Activated naive CD4-positive, alpha-beta T cell treated with Interleukin-2 at 50 U/mL for 16 hours (primary cell): ENCODE measurements at regions not wholly inside any gene's neighbourhood (a gene's known extent, or its start where the extent isn't known, plus 50 kb on each side); places are given as distances from the start of the nearest gene placed in this dataset.

Experiments
- DNase-seq: peaks from one replicate; pipeline ENCODE4 v3.0.0-alpha.2; 2020

- no peak for DNase-seq
Observed at GRCh38 chr6:140871911-140872310, 1260.8 kb upstream of the GJE1 start.

DNA sequence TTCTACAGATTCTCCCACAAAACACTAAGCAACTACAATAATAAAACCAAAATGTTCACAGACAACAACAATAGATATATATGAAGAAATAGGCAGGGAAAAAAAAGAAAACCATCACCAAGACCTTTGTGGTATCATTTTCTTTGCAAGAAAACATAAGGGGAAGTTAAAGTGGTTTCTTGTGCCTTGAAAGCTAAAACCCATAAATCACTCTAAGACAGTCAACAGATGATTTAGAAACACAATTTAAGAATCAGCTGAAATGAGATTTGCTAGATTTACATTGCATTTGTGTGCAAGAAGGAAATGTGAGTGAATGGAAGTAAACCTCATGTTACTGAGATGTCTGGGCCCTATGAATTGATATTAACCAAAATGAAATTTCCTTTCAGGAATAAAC lies 1265.4 kb upstream of the GJE1 start:
- no peak for DNase-seq

GRCh38 chr6:140858381-140858971 lies 1274.2 kb upstream of the GJE1 start:
- no peak for DNase-seq

- no peak for DNase-seq
Observed at GRCh38 chr6:140857739-140858380, 1274.9 kb upstream of the GJE1 start.

- DNase-seq: no peak
Observed at GRCh38 chr6:140855520-140855919, 1277.2 kb upstream of the GJE1 start.

DNA sequence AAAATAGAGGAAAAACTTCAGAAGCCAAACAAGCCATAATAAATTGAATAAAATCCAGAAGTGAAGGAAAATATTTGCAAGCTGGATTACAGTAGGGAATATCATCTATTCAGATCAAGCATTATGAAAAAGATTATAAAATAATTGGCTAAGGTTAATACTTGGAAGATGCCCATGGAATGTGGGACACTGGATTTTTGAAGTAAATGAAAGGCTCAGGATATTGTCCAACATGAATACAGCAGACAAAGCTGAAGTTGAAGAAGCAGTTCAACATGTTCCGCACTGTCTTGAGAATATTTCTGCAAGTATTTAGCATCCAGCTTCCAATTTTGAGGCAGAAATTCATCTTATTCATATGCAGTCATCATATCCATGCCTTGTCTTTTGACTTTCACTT lies 1278.4 kb upstream of the GJE1 start:
- no peak for DNase-seq

DNA sequence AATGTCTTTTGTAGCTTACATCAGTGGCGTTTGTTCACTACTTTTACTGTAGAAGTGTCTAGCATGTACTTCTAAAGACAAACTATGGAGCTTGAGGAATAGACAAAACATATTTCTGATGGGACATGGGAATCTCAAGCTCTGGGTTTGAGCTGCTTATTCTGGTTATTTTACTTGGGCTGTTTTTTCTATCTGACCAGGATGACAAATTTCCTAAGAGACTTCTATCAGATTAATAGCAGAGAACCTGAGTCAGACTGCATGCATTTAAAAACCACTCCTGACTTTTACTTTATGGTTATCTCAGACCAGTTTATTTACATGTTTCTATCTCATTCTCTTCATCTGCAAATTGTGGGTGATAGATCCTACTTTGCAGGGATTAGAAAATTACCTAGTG lies 1282.3 kb upstream of the GJE1 start:
- no peak for DNase-seq

GRCh38 chr6:140849456-140849855 lies 1283.3 kb upstream of the GJE1 start:
- DNase-seq: no peak

GRCh38 chr6:140847262-140847645 lies 1285.5 kb upstream of the GJE1 start:
- no peak for DNase-seq

DNA sequence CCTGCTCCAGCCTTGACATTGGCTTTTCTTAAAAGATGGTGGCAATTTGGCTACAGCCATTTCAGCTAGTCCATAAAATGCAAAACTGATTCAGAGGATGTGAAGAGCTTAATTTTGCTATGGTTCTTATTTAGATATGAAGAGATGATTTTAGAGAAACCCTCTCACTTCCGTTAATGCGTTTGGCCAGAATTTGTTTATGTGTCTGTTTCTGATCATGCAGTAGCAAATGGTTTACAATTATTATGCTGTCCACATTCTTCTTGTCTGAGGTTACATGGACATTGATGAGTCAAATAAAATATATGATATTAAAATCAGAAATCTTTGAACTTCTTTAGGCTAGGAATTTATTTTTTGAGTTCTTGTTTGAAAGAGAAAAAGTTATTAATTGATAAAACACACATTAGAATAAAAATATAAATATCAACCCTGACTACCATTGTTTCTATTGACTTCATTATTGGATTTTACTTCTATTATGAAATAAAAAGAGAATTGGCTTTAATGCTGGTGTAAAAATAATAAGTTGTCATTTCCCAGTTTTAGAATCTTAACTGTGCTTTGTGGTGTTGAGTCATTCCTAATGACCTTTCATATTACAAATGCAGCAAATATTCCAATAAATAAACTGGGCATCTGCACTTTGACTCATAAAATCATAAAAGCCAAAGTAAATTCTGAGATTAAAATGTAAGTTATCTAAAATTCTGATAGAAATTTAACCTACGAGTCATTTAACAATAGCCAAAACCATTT lies 1286.0 kb upstream of the GJE1 start:
- DNase-seq: no peak

GRCh38 chr6:140845701-140846100 lies 1287.0 kb upstream of the GJE1 start:
- DNase-seq: no peak

DNA sequence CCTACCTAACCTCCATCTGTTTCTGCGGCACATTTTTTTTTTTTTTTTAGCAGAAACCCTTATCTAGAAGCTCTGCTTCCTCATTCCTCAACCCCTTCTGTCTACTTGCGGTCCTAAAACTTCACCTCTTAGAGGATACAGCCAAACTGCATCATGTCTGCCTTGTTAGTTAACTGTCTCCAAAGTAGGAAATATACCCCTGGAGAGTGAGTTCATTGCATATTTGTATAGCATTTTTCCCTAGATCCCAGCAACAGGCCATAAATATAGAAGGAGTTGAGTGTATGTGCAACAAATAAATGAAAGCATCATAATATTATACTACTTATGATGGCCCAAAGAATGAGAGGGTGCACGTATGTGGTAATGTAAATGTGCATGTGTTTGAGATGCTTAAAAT lies 1288.6 kb upstream of the GJE1 start:
- DNase-seq: no peak

- no peak for DNase-seq
Observed at GRCh38 chr6:140833408-140833807, 1299.3 kb upstream of the GJE1 start.

DNA sequence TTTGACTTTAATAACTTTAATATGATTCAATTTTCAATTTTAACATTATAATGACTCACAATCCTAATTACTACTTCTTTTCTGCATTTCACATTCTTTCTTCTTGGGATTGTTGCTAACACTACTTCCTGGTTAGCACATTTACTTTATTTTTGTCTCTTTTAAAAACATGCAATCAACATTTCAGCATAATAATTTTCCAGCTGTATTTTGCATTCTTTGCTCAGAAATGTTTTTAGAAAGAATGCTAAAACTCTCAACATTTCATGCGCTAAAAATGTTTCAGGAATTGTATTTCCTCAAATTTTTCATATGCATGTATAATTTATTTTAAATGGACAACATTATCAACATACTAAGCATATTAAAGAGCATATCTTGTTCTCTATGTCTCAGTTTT lies 1302.1 kb upstream of the GJE1 start:
- DNase-seq: no peak

DNA sequence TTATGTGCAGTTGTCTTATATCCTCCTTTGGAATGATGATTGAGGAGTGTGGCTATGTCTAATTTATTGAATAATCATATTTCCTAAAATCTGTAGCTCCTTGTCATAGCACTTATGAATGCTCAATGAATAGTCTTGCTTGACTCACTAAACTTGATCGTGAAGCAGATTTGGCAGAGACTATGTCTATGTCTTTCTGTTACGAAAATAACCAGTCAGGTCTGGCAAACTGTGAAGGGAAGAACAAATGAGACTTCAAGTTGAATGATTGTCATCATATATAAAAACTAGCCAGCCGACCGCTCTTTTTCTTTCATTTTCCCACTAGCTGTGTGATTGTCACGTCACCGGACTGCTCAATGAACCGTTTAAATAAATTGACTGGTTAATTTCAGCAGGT lies 1303.9 kb upstream of the GJE1 start:
- DNase-seq: no peak

- no peak for DNase-seq
Observed at GRCh38 chr6:140827593-140827992, 1305.1 kb upstream of the GJE1 start.

- DNase-seq: no peak
Observed at GRCh38 chr6:140825731-140826130, 1307.0 kb upstream of the GJE1 start.

GRCh38 chr6:140824595-140824994 lies 1308.1 kb upstream of the GJE1 start:
- DNase-seq: no peak

DNA sequence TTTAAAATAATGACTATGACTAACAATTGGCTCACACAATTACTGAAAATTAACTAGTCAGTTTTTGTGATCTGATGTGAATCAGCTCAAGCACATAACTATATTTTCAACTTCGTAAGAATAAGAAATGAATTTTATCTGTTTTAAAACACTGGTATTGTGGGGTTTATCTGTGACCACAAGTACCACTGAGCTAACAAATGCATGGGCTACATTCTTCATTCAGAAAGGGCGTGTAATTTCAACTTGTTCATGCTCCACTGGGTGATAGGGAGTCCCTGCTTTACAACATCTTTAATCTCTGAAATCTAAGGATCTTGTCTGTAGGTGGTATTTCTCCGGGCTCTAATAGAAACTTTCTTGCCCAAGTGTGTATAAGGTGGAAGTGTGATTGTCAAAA lies 1311.5 kb upstream of the GJE1 start:
- DNase-seq: no peak

DNA sequence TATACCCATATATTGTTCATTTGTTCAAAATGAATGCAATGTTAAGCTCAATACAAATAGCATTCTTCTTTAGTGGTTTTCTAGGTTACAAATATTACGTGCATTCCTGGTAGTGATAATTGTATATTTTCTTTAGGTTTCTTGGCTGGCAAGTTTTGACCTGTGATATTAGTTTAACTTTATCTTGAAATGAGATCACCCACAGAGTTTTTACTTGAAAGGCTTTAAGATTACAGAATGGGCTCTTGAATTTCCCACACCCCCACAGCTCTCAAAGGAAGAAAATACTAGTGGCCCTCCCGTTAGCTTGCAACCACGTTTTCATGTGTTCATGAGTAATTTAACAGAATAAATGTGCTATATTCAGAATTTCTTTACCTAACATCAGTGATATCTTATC lies 1315.5 kb upstream of the GJE1 start:
- no peak for DNase-seq

GRCh38 chr6:140816681-140817080 lies 1316.0 kb upstream of the GJE1 start:
- DNase-seq: no peak

- no peak for DNase-seq
Observed at GRCh38 chr6:140812636-140813035, 1320.1 kb upstream of the GJE1 start.

DNA sequence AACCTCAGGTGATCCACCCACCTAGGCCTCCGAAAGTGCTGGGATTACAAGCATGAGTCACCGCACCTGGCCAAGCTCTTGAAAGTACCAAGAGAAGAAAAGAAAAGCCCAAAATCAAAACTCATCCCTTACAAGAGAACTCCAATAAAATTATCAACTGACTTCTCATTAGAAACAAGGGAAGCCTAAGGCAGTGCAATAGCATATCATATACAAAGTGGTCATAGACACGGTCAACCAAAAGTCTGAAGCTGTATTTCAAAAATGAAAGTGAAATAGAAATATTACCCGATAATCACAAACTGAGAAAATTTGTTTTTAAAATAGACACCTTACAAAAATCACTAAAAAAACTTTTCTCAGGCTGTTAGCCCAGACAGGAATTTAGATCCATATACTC lies 1321.1 kb upstream of the GJE1 start:
- no peak for DNase-seq

DNA sequence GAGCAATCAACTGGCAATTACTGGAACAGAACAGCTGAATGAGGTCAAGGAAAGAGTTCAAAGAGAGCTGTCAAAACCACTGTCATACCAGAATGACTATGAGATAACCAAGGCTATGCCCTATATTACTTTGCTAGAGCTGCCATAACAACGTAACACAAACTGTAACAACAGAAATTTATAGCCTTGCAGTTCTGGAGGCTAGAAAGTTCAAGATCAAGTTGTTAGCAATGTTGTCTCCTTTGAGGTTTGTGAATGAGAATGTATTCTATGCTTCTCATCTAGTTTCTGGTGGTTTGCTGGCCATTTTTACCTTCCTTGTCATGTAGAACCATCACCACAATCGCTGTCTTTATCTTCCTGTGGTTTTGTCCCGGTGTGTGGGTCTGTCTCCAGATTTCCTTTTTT lies 1323.0 kb upstream of the GJE1 start:
- DNase-seq: no peak

- DNase-seq: no peak
Observed at GRCh38 chr6:140806431-140806830, 1326.3 kb upstream of the GJE1 start.
